ENCODE measurements at regions not wholly inside any gene's neighbourhood (a gene's known extent, or its start where the extent isn't known, plus 50 kb on each side); places are given as distances from the start of the nearest gene placed in this dataset.

DNA sequence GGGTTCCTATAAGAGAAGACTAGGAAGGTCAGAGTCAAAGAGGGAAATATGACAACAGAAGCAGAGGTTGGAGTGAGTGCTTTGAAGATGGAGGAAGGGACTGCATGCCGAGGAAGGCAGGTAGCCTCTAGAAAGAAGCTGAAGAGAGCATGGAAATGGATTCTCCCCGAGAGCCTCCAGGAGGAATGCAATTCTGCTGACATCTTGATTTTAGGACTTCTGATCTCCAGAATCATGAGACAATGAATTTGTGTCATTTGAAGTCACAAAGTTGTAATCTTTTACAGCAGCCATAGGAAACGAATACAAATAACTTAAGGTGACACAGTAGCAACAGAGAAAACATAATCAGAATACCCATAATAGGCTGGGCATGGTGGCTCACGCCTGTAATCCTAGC lies 69.2 kb upstream of the UBAC2 start:
- H3K9ac ChIP-seq: no peak overlapping the region
- H3K27ac ChIP-seq: no peak overlapping the region
- H3K27me3 ChIP-seq (ENCODE audit: control insufficient read depth, insufficient read depth, low read length): no peaks in the 10 kb centered on the region
- H3K9me3 ChIP-seq (ENCODE audit: control insufficient read depth, low read length): no peaks in the 10 kb centered on the region
- H3K36me3 ChIP-seq (ENCODE audit: control insufficient read depth, insufficient read depth, low read length): no peaks in the 10 kb centered on the region
- no peak overlapping the region for H3K4me3 ChIP-seq (ENCODE audit: low read depth, low read length)
- TF ChIP-seq CTCF (IDR thresholded peaks at IDR 0.05): no peak
- H3K79me2 ChIP-seq: no peaks in the 10 kb centered on the region
- no peak overlapping the region for H3K4me2 ChIP-seq (ENCODE audit: low read length)
- H3K4me1 ChIP-seq: no peaks in the 10 kb centered on the region
- no peak overlapping the region for H2AFZ ChIP-seq

- no peaks in the 10 kb centered on the region for H3K36me3 ChIP-seq (ENCODE audit: control insufficient read depth, insufficient read depth, low read length)
- H2AFZ ChIP-seq: no peak overlapping the region
- no peak overlapping the region for H3K9ac ChIP-seq
- no peaks in the 10 kb centered on the region for H3K4me1 ChIP-seq
- no peak overlapping the region for H3K4me3 ChIP-seq (ENCODE audit: low read depth, low read length)
- H3K27ac ChIP-seq: no peak overlapping the region
- no peak for TF ChIP-seq CTCF (IDR thresholded peaks at IDR 0.05)
- no peaks in the 10 kb centered on the region for H3K9me3 ChIP-seq (ENCODE audit: control insufficient read depth, low read length)
- H3K79me2 ChIP-seq: no peaks in the 10 kb centered on the region
- H3K27me3 ChIP-seq (ENCODE audit: control insufficient read depth, insufficient read depth, low read length): no peaks in the 10 kb centered on the region
- H3K4me2 ChIP-seq (ENCODE audit: low read length): no peak overlapping the region
These were observed 68.3 kb upstream of the UBAC2 start for GRCh38 chr13:99132295-99132835.

GRCh38 chr13:99133230-99133629 lies 67.4 kb upstream of the UBAC2 start:
- Histone ChIP-seq H3K36me3 (ENCODE audit: control insufficient read depth, insufficient read depth, low read length) (no peaks in the 10 kb centered on the region), H3K27me3 (ENCODE audit: control insufficient read depth, insufficient read depth, low read length) (no peaks in the 10 kb centered on the region)

GRCh38 chr13:99133848-99134247 lies 66.8 kb upstream of the UBAC2 start:
- Histone ChIP-seq H3K27me3 (ENCODE audit: control insufficient read depth, insufficient read depth, low read length) (no peaks in the 10 kb centered on the region), H3K4me1 (no peaks in the 10 kb centered on the region), H3K79me2 (no peaks in the 10 kb centered on the region), H3K9ac (no peak overlapping the region), H3K9me3 (ENCODE audit: control insufficient read depth, low read length) (no peaks in the 10 kb centered on the region), H3K27ac (no peak overlapping the region), H3K4me3 (ENCODE audit: low read depth, low read length) (no peak overlapping the region), H2AFZ (no peak overlapping the region), H3K4me2 (ENCODE audit: low read length) (no peak overlapping the region), H3K36me3 (ENCODE audit: control insufficient read depth, insufficient read depth, low read length) (no peaks in the 10 kb centered on the region)
- no peak for TF ChIP-seq CTCF (IDR thresholded peaks at IDR 0.05)

More at GRCh38 chr13:99133230-99133629, 67.4 kb upstream of the UBAC2 start:
- no peak for TF ChIP-seq CTCF (IDR thresholded peaks at IDR 0.05)
- H3K27ac ChIP-seq: no peak overlapping the region
- no peaks in the 10 kb centered on the region for H3K9me3 ChIP-seq (ENCODE audit: control insufficient read depth, low read length)
- H3K79me2 ChIP-seq: no peaks in the 10 kb centered on the region
- no peak overlapping the region for H3K4me3 ChIP-seq (ENCODE audit: low read depth, low read length)
- no peak overlapping the region for H3K9ac ChIP-seq
- no peaks in the 10 kb centered on the region for H3K4me1 ChIP-seq
- no peak overlapping the region for H3K4me2 ChIP-seq (ENCODE audit: low read length)
- H2AFZ ChIP-seq: no peak overlapping the region

DNA sequence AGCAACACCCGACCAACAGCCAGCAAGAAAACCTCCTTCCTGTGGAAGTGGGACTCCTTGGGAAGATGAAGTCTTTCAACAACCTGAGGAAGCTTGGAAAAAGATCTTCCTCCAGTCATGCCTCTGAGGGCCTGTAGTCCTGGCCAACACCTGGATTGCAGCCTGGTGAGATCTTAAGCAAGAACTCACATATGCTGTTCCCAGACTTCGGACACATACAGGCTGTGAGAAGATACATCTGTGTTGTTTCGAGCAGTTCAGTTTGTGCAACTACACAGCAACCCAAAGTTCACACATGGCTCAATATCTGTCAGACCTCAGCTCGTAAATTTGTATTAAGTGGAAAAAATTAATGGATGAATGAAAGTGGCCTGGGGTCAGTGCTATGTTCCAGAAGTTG lies 65.1 kb upstream of the UBAC2 start:
- H3K27ac ChIP-seq: no peak overlapping the region
- H3K4me2 ChIP-seq (ENCODE audit: low read length): no peak overlapping the region
- no peaks in the 10 kb centered on the region for H3K4me1 ChIP-seq
- no peak overlapping the region for H3K4me3 ChIP-seq (ENCODE audit: low read depth, low read length)
- H3K27me3 ChIP-seq (ENCODE audit: control insufficient read depth, insufficient read depth, low read length): no peaks in the 10 kb centered on the region
- H2AFZ ChIP-seq: no peak overlapping the region
- no peaks in the 10 kb centered on the region for H3K36me3 ChIP-seq (ENCODE audit: control insufficient read depth, insufficient read depth, low read length)
- TF ChIP-seq CTCF (IDR thresholded peaks at IDR 0.05): no peak
- no peak overlapping the region for H3K9ac ChIP-seq
- no peaks in the 10 kb centered on the region for H3K79me2 ChIP-seq
- H3K9me3 ChIP-seq (ENCODE audit: control insufficient read depth, low read length): no peaks in the 10 kb centered on the region

Measured in parathyroid adenoma (tissue), 2 donors.